SK-N-SH (cell line): ENCODE measurements at regions not wholly inside any gene's neighbourhood (a gene's known extent, or its start where the extent isn't known, plus 50 kb on each side); places are given as distances from the start of the nearest gene placed in this dataset.

ENCODE experiments used
- CTCF ChIA-PET: fragments of 300-600, 350-600 bp; formaldehyde crosslinking; extraction: SDS; loops from one replicate; lab custom pipeline; 2021; lab: Yijun Ruan, JAX
- POLR2A ChIA-PET: fragments of 350-600 bp; sonication (Branson Sonifier 250); formaldehyde crosslinking; extraction: SDS; loops from one replicate; lab custom pipeline; 2020; ENCODE audit warnings: antibody characterized with exemption, inconsistent platforms; lab: Yijun Ruan, JAX
- DNase-seq: peaks from one replicate; pipeline ENCODE4 v3.0.0; 2012
- H2AFZ ChIP-seq: fragments of 200-600 bp; sonication (generic); 2 replicates; pipeline ENCODE4 v1.8.1; 2016; ENCODE audit warnings: antibody characterized with exemption, mild to moderate bottlenecking, low read depth
- H3F3A ChIP-seq: fragments of 200-600 bp; sonication (generic); replicated peaks from 2 replicates; pipeline ENCODE3; 2016; ENCODE audit warnings: antibody characterized with exemption, mild to moderate bottlenecking; ENCODE audit not compliant: insufficient read depth
- H3K27ac ChIP-seq, 2 experiments: fragments of 200-500 bp in 1 of 2; fragments of 200-600 bp in 1 of 2; sonication (Bioruptor generic) in 1 of 2; sonication (generic), shearing (Covaris generic) in 1 of 2; 2 replicates each; pipeline versions ENCODE4 v1.5.1 to v1.6.1; 2014 to 2016; ENCODE audit warnings: low read depth in 2 of 2, inconsistent platforms in 1 of 2, low read length in 1 of 2, mild to moderate bottlenecking in 1 of 2, mixed read lengths in 1 of 2
- H3K27me3 ChIP-seq: fragments of 200-600 bp; sonication (generic), shearing (Covaris generic); 2 replicates; pipeline ENCODE4 v1.6.1; 2016; ENCODE audit warnings: mixed run types; ENCODE audit not compliant: insufficient read depth
- H3K36me3 ChIP-seq, 2 experiments: fragments of 200-500 bp in 1 of 2; fragments of 200-600 bp in 1 of 2; sonication (Bioruptor generic) in 1 of 2; sonication (generic) in 1 of 2; replicated peaks in 1 of 2; 2 replicates each; pipeline versions ENCODE3 to v1.5.1; 2014 to 2016; ENCODE audit warnings: low read length in 1 of 2, mild to moderate bottlenecking in 1 of 2; ENCODE audit not compliant: insufficient read depth in 2 of 2, control insufficient read depth in 1 of 2
- H3K4me1 ChIP-seq, 2 experiments: fragments of 200-500 bp in 1 of 2; fragments of 200-600 bp in 1 of 2; sonication (Bioruptor generic) in 1 of 2; sonication (generic), shearing (Covaris generic) in 1 of 2; 2 replicates each; pipeline versions ENCODE4 v1.5.1 to v1.6.1; 2014 to 2016; ENCODE audit warnings: low read depth in 1 of 2, low read length in 1 of 2, mixed run types in 1 of 2; ENCODE audit not compliant: insufficient read depth in 2 of 2, control insufficient read depth in 1 of 2
- H3K4me2 ChIP-seq: fragments of 200-600 bp; sonication (generic), shearing (Covaris generic); 2 replicates; pipeline ENCODE4 v1.6.1; 2017; ENCODE audit warnings: mixed run types
- H3K4me3 ChIP-seq, 2 experiments: fragments of 200-500 bp in 1 of 2; fragments of 200-600 bp in 1 of 2; sonication (Bioruptor generic) in 1 of 2; sonication (generic), shearing (Covaris generic) in 1 of 2; 2 replicates each; pipeline versions ENCODE4 v1.5.1 to v1.8.1; 2014 to 2016; ENCODE audit warnings: low read depth in 2 of 2, inconsistent platforms in 1 of 2, low read length in 1 of 2, mild to moderate bottlenecking in 1 of 2, mixed read lengths in 1 of 2, moderate library complexity in 1 of 2
- H3K79me2 ChIP-seq: fragments of 200-600 bp; sonication (generic); 2 replicates; pipeline ENCODE4 v1.8.1; 2017; ENCODE audit warnings: mild to moderate bottlenecking; ENCODE audit not compliant: insufficient read depth
- H3K9ac ChIP-seq: fragments of 200-600 bp; sonication (generic); 2 replicates; pipeline ENCODE4 v1.6.1; 2017; ENCODE audit warnings: mixed run types
- H3K9me2 ChIP-seq: fragments of 200-600 bp; sonication (generic); 2 replicates; pipeline ENCODE4 v1.6.1; 2017; ENCODE audit warnings: mixed run types
- H3K9me3 ChIP-seq: fragments of 200-600 bp; sonication (generic); 2 replicates; pipeline ENCODE4 v1.6.1; 2017; ENCODE audit warnings: mixed run types, mild to moderate bottlenecking, moderate library complexity
- H4K20me1 ChIP-seq: fragments of 200-600 bp; sonication (generic); 2 replicates; pipeline ENCODE4 v1.6.1; 2017; ENCODE audit warnings: mild to moderate bottlenecking, mixed run types; ENCODE audit not compliant: insufficient read depth
- CHD2 ChIP-seq: fragments of 150-350 bp; IDR thresholded peaks from 2 replicates; pipeline ENCODE4 v1.6.1; 2018; ENCODE audit warnings: low read length; ENCODE audit not compliant: partially characterized antibody
- ELF1 ChIP-seq: IDR thresholded peaks from 2 replicates; pipeline ENCODE4 v1.4.0; 2012
- EZH2phosphoT487 ChIP-seq: fragments of 200-600 bp; sonication (generic); IDR thresholded peaks from 2 replicates; pipeline ENCODE4 v1.6.1; 2017; ENCODE audit warnings: low read depth, mixed run types, mild to moderate bottlenecking, antibody characterized with exemption, moderate library complexity, borderline replicate concordance
- FOSL2 ChIP-seq: IDR thresholded peaks from 2 replicates; pipeline ENCODE4 v1.4.0; 2012; ENCODE audit warnings: low read depth, mild to moderate bottlenecking, moderate library complexity, borderline replicate concordance
- FOXM1 ChIP-seq: IDR thresholded peaks from 2 replicates; pipeline ENCODE4 v1.4.0; 2012; ENCODE audit warnings: low read depth, mild to moderate bottlenecking
- IRF3 ChIP-seq: fragments of 150-350 bp; IDR thresholded peaks from 2 replicates; pipeline ENCODE4 v1.6.1; 2016; ENCODE audit warnings: mild to moderate bottlenecking, low read depth, low read length
- JUND ChIP-seq: IDR thresholded peaks from 2 replicates; pipeline ENCODE4 v1.4.0; 2012
- MXI1 ChIP-seq: IDR thresholded peaks from 2 replicates; pipeline ENCODE4 v1.6.1; 2012; ENCODE audit warnings: mild to moderate bottlenecking, low read depth, low read length, improper control_type of control experiment
- NFIC ChIP-seq: IDR thresholded peaks from 2 replicates; pipeline ENCODE4 v1.4.0; 2012; ENCODE audit warnings: borderline replicate concordance
- POLR2AphosphoS5 ChIP-seq: IDR thresholded peaks from 2 replicates; pipeline ENCODE4 v1.6.1; 2012; ENCODE audit warnings: low read depth, low read length
- RAD21 ChIP-seq: IDR thresholded peaks from 2 replicates; pipeline ENCODE4 v1.6.1; 2012; ENCODE audit warnings: mild to moderate bottlenecking, low read length
- RCOR1 ChIP-seq: fragments of 150-350 bp; IDR thresholded peaks from 2 replicates; pipeline ENCODE4 v1.6.1; 2017; ENCODE audit warnings: antibody characterized with exemption, low read length
- RXRA ChIP-seq: IDR thresholded peaks from 2 replicates; pipeline ENCODE4 v1.4.0; 2012; ENCODE audit warnings: low read depth, mild to moderate bottlenecking, borderline replicate concordance
- SIN3A ChIP-seq: IDR thresholded peaks from 2 replicates; pipeline ENCODE4 v1.6.1; 2012; ENCODE audit warnings: low read depth, mild to moderate bottlenecking, low read length, moderate library complexity, borderline replicate concordance
- SMC3 ChIP-seq: IDR thresholded peaks from 2 replicates; pipeline ENCODE4 v1.6.1; 2012; ENCODE audit warnings: low read depth, low read length, improper control_type of control experiment
- TAF1 ChIP-seq: IDR thresholded peaks from 2 replicates; pipeline ENCODE4 v1.6.1; 2012; ENCODE audit warnings: low read depth, mild to moderate bottlenecking, low read length, moderate library complexity, borderline replicate concordance
- TCF12 ChIP-seq: IDR thresholded peaks from 2 replicates; pipeline ENCODE4 v1.4.0; 2012
- USF2 ChIP-seq: fragments of 150-350 bp; IDR thresholded peaks from 2 replicates; pipeline ENCODE4 v1.6.1; 2017; ENCODE audit warnings: antibody characterized with exemption, low read length, low read depth, borderline replicate concordance
- ZBTB33 ChIP-seq: IDR thresholded peaks from 2 replicates; pipeline ENCODE4 v1.4.0; 2012; ENCODE audit warnings: low read depth, borderline replicate concordance
- WGBS: methylation state at CpG from one replicate; pipeline ENCODE4 v1.1.6; 2017; ENCODE audit warnings: low lambda C conversion rate; 5-methylcytosine and 5-hydroxymethylcytosine counted together

GRCh38 chr21:26766826-26767325, 78.3 kb downstream of the ADAMTS1 start:
- Histone ChIP-seq H3K27ac (no peak overlapping the region), H3K4me1 (no peaks in the 10 kb centered on the region), H2AFZ (no peak overlapping the region), H3K36me3 (no peaks in the 10 kb centered on the region), H3K4me2 (no peak overlapping the region), H3F3A (no peaks in the 10 kb centered on the region), H3K9me2 (no peaks in the 10 kb centered on the region), H3K9ac (no peak overlapping the region), H3K4me3 (no peak overlapping the region), H4K20me1 (no peaks in the 10 kb centered on the region), H3K27me3 (no peaks in the 10 kb centered on the region), H3K9me3 (no peaks in the 10 kb centered on the region), H3K79me2 (no peaks in the 10 kb centered on the region)
- 75% methylated on average over 6 of the region's 6 CpGs for WGBS
- no peak for TF ChIP-seq CHD2
- DNase-seq, result no peak
- POLR2A ChIA-PET, result no interaction called here
- CTCF ChIA-PET, result no interaction called here

GRCh38 chr21:26761174-26761915, 83.9 kb downstream of the ADAMTS1 start:
- no peaks in the 10 kb centered on the region for H3K36me3 ChIP-seq
- H3F3A ChIP-seq, result no peaks in the 10 kb centered on the region
- no peak for DNase-seq
- no peak overlapping the region for H3K4me2 ChIP-seq
- POLR2A ChIA-PET, result no interaction called here
- no peaks in the 10 kb centered on the region for H3K27me3 ChIP-seq
- H3K79me2 ChIP-seq, result no peaks in the 10 kb centered on the region
- H3K4me1 ChIP-seq, result no peaks in the 10 kb centered on the region
- TF ChIP-seq SIN3A (no peak), TAF1 (no peak), SMC3 (no peak), ELF1 (no peak), JUND (no peak), RXRA (no peak), ZBTB33 (no peak), NFIC (no peak), USF2 (no peak), FOXM1 (no peak), FOSL2 (no peak), MXI1 (no peak), TCF12 (no peak), CHD2 (no peak), POLR2AphosphoS5 (no peak), IRF3 (no peak), RCOR1 (no peak), RAD21 (no peak), EZH2phosphoT487 (no peak)
- TF ChIP-seq, all 33 proteins: peak for 0
- CTCF ChIA-PET, result no interaction called here
- Histone ChIP-seq H4K20me1 (no peaks in the 10 kb centered on the region), H2AFZ (no peak overlapping the region), H3K9ac (no peak overlapping the region), H3K27ac (no peak overlapping the region), H3K9me2 (no peaks in the 10 kb centered on the region), H3K4me3 (no peak overlapping the region), H3K9me3 (no peaks in the 10 kb centered on the region)
- 78% methylated on average over 8 of the region's 8 CpGs for WGBS
